ENCODE measurements at regions not wholly inside any gene's neighbourhood (a gene's known extent, or its start where the extent isn't known, plus 50 kb on each side); places are given as distances from the start of the nearest gene placed in this dataset.
A peak's percentile ranks its signal among the peaks of the same experiment; 100 is the strongest.

DNA sequence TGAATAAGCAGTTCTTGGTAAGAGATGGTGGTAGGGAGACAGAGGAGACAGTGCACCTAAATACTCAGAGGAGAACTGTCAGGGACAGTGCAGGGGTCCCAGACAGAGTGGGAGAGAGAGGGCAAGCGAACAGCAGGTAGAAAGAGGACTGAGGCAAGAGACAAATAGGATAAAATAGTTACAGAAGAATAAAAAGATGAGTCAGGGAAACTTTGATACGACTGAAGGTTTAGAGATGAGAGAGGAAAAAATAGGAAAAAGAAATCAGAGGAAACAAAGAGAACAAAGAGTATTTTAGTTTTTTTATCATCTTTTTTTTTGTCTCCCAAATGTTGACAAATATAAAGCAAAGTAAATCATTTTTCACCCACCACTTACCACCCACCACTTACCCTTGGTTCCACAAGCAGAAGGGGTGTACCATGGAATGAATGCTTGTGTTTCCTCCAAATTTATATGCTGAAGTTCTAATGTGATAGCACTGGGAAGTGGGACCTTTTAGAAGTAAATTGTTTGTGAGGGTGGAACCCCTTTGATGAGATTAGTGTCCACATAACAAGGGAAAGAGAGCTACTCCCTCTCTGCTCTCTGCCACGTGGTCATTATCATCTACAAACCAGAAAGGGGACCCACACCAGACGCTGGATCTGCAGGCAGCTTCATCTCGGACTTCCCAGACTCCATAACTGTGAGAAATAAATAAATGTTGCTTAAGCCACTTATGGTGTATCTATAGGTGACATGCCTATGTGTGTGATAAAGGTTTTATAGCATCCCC lies 292.1 kb downstream of the BTG1 start:
- DNase-seq (ENCODE audit: low read depth, low spot score) = no peak

- DNase-seq (ENCODE audit: low read depth, low spot score) = no peak
These were observed 293.0 kb downstream of the BTG1 start for GRCh38 chr12:91852634-91853033.

DNA sequence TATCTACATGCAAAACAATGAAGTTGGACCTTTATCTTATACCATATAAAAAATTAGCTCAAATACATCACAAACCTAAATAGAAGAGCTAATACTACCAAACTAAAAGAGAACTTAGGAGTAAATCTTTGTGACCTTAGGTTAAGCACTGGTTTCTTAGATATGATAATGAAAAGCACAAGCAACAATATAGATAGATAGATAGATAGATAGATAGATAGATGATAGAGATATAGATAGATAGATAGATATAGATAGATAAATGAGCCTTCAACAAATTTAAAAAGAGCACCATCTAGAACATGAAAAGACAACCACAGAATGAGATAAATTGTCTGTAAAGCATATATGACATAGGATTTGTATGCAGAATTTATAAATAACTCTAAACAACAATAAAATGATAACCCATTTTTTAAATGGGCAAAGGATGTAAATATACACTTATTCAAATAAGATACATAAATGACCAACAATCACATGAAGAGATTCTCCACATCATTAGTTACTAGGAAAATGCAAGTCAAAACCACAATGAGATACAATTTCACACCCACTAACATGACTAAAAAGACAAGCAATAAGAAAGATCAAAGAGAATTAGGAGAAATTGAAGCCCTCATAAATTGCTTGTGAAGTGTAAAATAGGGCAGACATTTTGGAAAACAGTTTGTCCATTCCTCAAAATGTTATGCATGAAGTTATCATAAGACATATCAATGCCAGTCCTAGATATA lies 293.7 kb downstream of the BTG1 start:
- DNase-seq (ENCODE audit: low read depth, low spot score) = no peak

DNA sequence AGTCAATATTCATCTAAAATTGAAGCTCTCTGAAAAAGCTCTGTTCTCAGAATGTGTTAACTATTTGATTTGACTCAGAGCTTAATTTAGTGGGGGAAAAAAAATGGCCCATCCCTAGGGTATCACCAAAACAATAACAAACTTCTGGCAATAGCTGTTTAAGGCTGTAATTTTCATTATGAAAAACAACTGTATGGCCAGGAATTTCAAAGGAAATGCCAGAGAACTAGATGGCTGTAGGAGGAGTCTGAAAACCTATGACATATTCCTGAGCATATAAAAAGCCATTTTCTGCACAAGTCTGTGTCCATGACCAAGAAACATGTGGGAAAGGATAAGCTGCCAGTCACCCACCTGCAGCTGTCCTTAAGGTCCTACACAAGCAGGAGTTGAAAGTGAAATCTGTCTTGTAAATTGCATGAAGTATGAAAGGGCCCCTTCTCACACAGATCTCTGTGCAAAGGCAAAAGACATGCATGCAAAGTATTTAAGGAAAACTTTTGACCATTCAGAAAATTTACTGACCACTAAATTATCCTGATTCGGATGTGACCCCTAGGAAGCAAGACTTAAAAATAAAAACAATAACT lies 299.1 kb downstream of the BTG1 start:
- no peak for DNase-seq (ENCODE audit: low read depth, low spot score)

GRCh38 chr12:91845365-91845764 lies 300.3 kb downstream of the BTG1 start:
- no peak for DNase-seq (ENCODE audit: low read depth, low spot score)

- no peak for DNase-seq (ENCODE audit: low read depth, low spot score)
These were observed 303.8 kb downstream of the BTG1 start for GRCh38 chr12:91841822-91842221.

- no peak for DNase-seq (ENCODE audit: low read depth, low spot score)
These were observed 308.9 kb downstream of the BTG1 start for GRCh38 chr12:91836696-91837095.

- no peak for DNase-seq (ENCODE audit: low read depth, low spot score)
These were observed 309.4 kb downstream of the BTG1 start for GRCh38 chr12:91836264-91836663.

- no peak for DNase-seq (ENCODE audit: low read depth, low spot score)
These were observed 310.0 kb downstream of the BTG1 start for GRCh38 chr12:91835693-91836092.

- no peak for DNase-seq (ENCODE audit: low read depth, low spot score)
These were observed 311.8 kb downstream of the BTG1 start for GRCh38 chr12:91833780-91834359.

GRCh38 chr12:91825999-91826398 lies 319.6 kb downstream of the BTG1 start:
- DNase-seq (ENCODE audit: low read depth, low spot score) = no peak

DNA sequence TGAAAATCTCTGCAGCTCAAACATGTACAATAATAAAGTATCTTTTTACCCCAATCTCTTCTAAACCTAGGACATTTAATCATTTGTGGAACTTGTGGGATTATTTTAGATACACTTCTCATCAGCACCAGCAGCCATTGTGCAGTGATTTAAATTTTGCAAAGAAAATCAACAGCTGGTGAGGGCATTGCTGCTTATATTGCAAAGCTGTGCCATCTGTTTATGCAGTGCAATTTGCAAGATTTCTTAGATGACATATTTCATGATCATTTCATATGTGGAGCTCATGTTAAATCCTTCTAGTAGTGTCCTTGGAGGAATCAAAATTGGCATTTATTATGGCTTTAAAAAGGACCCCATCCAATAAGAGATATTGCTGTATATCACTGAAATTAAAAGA lies 320.7 kb downstream of the BTG1 start:
- no peak for DNase-seq (ENCODE audit: low read depth, low spot score)

DNA sequence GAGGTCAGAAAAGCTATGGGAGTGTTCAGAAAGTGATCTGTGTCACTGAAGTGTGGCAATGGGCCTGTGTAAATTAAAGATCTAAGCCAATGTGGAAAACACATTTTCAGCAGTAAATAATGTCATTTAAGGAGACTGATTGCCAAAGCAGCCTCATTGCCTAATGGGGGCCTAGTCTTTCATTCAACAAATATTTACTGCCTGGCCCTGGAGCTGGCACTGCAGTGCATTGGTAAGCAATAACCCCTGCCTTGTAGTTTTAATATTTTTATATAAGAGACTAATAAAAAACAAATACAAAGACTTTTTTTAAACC lies 326.6 kb downstream of the BTG1 start:
- DNase-seq (ENCODE audit: low read depth, low spot score) = no peak

DNA sequence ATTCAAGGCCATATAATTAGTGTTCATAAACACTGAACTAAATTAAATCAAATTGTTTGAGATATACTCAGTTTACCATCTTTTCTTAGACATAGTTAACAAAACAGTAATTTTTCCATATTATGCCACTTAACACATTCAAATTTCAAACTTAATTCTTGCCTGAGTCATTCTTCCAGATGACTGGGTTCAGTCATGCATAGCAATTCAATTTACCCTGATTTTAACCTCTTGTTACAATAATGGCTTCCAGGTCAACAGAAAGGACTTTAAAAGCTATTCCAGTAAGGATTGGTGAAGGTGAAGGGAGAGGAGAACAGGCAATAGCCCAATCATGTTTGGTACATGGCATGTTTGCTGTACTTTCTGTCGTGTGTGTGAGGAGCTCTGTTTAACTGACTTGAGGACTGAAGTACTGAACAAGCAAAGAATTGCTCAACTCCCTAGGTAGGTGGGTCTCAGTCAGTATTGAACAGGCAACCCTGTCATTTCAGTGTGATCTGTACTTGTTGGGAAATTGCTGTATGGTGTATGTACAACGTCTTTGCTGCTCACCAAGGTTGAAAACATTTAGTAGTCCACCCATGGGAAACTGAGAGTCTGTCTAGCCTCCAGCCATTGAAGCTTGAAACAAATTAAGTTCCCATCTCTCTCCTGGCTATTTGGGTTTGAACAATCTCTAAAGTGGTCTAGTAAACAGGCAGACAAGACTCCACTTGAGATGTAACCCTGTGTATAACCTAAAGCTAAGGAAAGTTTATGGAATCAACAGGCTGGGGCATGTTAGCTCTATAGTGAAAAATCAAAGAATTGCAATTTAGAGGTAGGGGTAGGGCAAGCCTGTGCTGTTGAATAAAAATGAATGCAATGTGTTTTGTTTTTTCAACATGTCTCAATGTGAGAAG lies 327.2 kb downstream of the BTG1 start:
- no peak for DNase-seq (ENCODE audit: low read depth, low spot score)

DNA sequence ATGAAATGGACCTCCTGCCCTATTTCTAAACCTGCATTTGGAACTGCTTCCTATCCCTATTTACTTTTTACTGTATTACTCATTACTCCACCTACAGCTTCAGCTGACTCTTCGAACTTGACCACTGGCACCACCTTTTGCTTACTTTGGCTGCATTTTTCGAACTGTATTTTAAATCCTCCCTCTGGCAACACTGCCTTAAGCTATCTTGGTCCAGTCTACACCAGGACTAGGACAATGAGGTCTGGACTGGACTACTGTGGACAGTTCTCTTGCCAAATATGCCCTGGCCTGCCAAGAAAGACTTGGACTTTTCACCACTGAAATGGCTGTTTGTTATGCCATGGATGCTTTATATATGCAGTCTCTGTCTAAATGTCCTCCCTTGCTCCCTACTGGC lies 328.1 kb downstream of the BTG1 start:
- no peak for DNase-seq (ENCODE audit: low read depth, low spot score)

- DNase-seq (ENCODE audit: low read depth, low spot score) = no peak
These were observed 331.9 kb downstream of the BTG1 start for GRCh38 chr12:91813701-91814100.

GRCh38 chr12:91811481-91812287 lies 334.0 kb downstream of the BTG1 start:
- DNase-seq (ENCODE audit: low read depth, low spot score) = peak; percentile 62

DNA sequence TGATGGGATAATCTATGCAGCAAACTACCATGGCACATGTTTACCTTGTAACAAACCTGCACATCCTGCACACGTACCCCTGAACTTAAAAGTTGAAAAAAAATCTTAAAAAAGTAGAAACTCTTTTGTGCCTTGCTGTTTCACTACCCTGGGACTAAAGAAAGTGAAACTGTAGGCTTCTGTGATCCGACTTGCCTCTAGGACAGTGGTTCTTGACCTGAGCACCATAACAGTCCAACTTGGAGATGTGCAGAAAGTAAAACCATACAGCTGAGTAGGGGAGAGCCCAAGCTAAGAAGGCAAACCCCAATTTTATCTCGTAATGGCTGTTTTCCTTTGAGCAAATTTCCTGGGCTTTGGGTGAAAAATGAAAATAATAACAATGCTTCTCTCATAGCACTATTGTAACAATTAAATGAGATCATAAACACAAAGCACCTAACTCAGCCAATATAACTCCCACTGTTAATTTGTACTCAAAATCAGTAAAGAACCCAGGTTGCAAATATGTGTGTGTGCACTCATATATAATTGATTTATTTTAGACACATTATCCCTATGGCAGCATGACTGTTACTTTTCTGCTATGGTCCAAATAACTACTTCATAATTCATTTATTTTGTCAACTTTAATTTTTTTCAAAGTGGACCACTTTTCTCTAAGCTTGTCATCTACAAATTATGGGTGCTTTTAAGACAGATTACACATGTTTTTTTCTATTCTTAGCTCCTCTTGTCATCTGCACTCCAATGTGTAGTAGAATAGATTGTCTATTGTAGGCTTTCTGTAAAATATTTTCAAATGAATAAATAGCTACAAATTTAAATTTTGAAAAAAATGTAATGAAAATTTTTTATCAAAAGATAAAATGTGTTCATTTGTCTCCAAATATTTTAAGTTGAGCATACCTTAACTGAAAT lies 334.9 kb downstream of the BTG1 start:
- no peak for DNase-seq (ENCODE audit: low read depth, low spot score)

DNA sequence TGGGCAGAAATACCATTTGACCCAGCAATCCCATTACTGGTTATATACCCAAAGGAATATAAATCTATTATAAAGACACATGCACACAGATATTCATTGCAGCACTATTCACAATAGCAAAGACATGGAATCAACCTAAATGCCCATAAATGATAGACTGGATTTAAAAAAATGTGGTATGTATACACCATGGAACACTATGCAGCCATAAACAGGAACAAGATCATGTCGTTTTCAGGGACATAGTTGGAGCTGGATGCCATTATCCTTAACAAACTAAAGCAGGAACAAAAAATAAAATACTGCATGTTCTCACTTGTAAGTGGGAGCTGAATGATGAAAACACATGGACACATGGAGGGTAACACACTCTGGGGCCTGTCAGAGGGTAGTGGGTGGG lies 335.6 kb downstream of the BTG1 start:
- no peak for DNase-seq (ENCODE audit: low read depth, low spot score)

DNA sequence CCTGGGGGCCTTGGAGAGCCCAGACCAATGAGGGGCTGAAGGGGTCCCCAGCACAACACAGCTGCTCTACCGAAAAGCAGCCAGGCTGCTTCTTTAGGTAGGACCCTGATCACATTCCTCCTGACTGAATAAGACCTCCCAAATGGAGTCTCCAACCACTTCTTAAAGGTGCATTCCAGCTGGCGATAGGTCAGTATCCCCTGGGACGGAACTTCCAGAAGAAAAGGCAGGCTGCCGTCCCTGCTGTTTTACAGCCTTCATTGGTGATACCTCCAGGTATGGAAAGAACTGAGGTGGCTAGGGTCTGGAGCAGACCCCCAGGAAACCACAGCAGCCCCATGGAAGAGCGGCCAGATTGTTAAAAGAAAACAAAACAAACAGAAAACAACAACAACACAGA lies 340.6 kb downstream of the BTG1 start:
- no peak for DNase-seq (ENCODE audit: low read depth, low spot score)
